Activated T-helper 1 cell treated with anti-CD3 and anti-CD28 coated beads, Interleukin-12 subunit alpha, Interleukin-12 subunit beta, Interleukin-2, Interleukin-4 antibody, amounts not matched to agents 30 ng/mL and 10 ng/mL and 1 ng/mL, durations not matched to agents 14 hours and 24 hours and 36 hours (primary cell): ENCODE measurements at regions not wholly inside any gene's neighbourhood (a gene's known extent, or its start where the extent isn't known, plus 50 kb on each side); places are given as distances from the start of the nearest gene placed in this dataset.

ENCODE experiments used
- DNase-seq: peaks from one replicate; pipeline ENCODE4 v3.0.0; 2021; ENCODE audit warnings: low spot score
- H3K27ac Mint-ChIP-seq: one replicate; pipeline ENCODE4 v1.8.0; 2021; ENCODE audit warnings: mild to moderate bottlenecking, mixed read lengths
- H3K27me3 Mint-ChIP-seq: one replicate; pipeline ENCODE4 v1.8.0; 2022; ENCODE audit warnings: mild to moderate bottlenecking, moderate library complexity, mixed read lengths; ENCODE audit not compliant: insufficient read depth
- H3K36me3 Mint-ChIP-seq: one replicate; pipeline ENCODE4 v1.8.0; 2021; ENCODE audit warnings: low read depth, mixed read lengths
- H3K4me1 Mint-ChIP-seq: one replicate; pipeline ENCODE4 v1.8.0; 2021; ENCODE audit warnings: low read depth, mixed read lengths
- H3K4me3 Mint-ChIP-seq: one replicate; pipeline ENCODE4 v1.8.0; 2021; ENCODE audit warnings: mild to moderate bottlenecking, moderate library complexity, mixed read lengths
- H3K9me3 Mint-ChIP-seq: one replicate; pipeline ENCODE4 v1.8.0; 2021; ENCODE audit warnings: mixed read lengths
- intact Hi-C: fragments of 100-400 bp; cut with micrococcal nuclease; formaldehyde crosslinking; loops from one replicate; pipeline ENCODE4 v1.15.1; 2024

DNA sequence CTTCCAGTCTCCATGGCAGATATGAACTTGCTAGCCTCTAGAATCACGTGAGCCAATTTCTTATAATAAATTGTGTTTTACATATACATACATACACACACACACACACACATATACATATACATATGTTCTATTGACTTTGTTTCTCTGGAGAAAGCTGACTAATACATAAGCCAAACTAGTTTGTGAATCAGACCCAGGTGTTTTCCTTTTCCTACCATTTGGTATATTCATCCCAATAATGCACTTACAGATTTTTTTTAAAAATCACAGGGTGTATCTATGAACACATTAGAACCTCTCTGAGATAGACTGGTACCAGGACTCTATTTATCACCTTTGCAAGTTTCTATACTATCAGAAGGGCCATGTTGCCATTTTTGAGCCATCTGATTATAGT lies 122.9 kb upstream of the KCNH8 start:
- no peak overlapping the region for H3K27ac Mint-ChIP-seq
- intact Hi-C loops = no loop called here

DNA sequence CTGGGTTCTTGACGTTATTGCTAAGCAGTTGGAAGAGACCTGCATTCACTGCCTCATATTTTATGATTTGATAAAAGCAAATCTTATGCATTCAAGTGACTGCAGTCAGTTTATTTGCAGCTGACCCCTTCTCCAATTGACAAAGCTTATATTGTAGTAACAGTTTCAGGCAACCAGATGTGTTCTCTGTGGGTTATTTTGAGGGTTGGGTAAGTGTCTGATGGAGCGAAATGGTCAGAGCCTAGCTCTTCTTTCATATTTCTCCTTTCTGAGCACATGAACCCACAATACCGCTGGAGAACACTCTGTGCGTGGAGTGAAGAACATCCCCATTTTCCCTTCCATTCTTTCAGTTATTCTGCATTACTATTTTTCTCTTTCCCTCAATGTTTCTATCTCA lies 125.8 kb upstream of the KCNH8 start:
- no peaks in the 10 kb centered on the region for H3K27me3 Mint-ChIP-seq
- H3K36me3 Mint-ChIP-seq = no peaks in the 10 kb centered on the region

More for the DNA sequence above, 122.9 kb upstream of the KCNH8 start:
- H3K4me1 Mint-ChIP-seq = no peaks in the 10 kb centered on the region
- H3K27me3 Mint-ChIP-seq = no peaks in the 10 kb centered on the region
- no peak overlapping the region for H3K4me3 Mint-ChIP-seq
- no peaks in the 10 kb centered on the region for H3K9me3 Mint-ChIP-seq
- DNase-seq = no peak
- no peaks in the 10 kb centered on the region for H3K36me3 Mint-ChIP-seq

DNA sequence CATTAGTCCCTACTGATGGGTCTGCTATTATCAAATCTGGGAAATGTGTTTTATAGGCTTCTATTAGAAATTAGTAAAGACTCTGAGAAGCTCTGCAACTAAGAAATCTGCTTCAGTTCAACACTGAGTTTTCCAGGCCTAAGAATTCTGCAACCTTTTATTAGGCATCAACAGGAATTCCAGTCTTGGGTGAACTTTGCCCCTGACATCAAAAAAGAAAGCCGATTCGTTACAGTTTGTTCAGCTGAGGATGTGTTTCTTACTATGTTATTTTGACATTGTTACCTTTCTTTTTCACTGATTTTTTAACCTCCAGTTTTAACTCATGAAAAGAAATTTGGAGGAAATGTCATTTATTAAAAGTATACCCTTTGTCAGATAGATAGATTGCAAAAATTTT lies 131.5 kb upstream of the KCNH8 start:
- Mint-ChIP-seq H3K4me1 (no peaks in the 10 kb centered on the region), H3K27ac (no peak overlapping the region), H3K9me3 (no peaks in the 10 kb centered on the region), H3K27me3 (no peaks in the 10 kb centered on the region), H3K4me3 (no peak overlapping the region), H3K36me3 (no peaks in the 10 kb centered on the region)
- intact Hi-C loops = no loop called here
- DNase-seq = no peak

More for the DNA sequence above, 125.8 kb upstream of the KCNH8 start:
- DNase-seq = no peak
- intact Hi-C loops = no loop called here
- H3K4me1 Mint-ChIP-seq = no peaks in the 10 kb centered on the region
- H3K27ac Mint-ChIP-seq = no peak overlapping the region
- H3K4me3 Mint-ChIP-seq = no peak overlapping the region
- no peaks in the 10 kb centered on the region for H3K9me3 Mint-ChIP-seq

DNA sequence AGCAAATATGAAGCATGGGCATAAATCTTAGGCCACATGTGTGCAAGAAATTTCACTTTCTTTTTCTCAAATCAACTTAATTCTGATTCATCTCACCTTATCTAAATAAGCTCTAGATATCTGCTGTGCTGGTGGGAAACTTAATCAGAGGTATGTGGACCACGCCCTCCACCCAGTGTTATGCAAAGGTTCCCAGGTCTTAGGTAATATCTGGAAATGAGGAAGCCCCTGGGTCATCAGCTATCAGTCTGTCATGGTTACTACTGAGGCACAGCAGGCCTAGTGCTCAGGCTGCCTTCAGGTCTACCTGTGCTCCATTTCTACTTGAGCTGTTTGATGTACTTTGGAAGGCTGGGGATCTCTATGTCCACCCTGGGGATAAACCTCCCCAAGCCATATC lies 134.4 kb upstream of the KCNH8 start:
- no peaks in the 10 kb centered on the region for H3K4me1 Mint-ChIP-seq
- no peak overlapping the region for H3K27ac Mint-ChIP-seq
- H3K9me3 Mint-ChIP-seq = no peaks in the 10 kb centered on the region
- H3K4me3 Mint-ChIP-seq = no peak overlapping the region
- no peaks in the 10 kb centered on the region for H3K36me3 Mint-ChIP-seq
- intact Hi-C loops = no loop called here
- DNase-seq = no peak
- no peaks in the 10 kb centered on the region for H3K27me3 Mint-ChIP-seq

DNA sequence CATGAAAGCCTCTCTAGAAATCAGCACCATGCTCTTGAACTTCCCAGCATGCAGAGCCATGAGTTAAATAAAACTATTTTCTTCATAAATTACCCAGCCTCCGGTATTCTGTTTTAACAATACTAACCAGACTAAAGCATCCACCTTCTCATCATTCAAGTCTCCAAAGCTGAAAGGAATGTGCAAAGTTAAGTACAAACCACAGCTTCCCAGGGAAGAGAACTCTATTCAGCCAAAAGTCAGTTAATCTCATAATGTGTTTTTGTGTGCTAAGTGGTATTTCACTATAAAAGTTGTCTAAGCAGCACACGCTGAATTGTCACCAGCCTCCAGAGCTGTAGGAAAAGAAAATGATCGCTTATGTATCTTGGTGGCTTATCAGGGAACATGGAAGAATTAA lies 135.5 kb upstream of the KCNH8 start:
- Mint-ChIP-seq H3K9me3 (no peaks in the 10 kb centered on the region), H3K27me3 (no peaks in the 10 kb centered on the region), H3K27ac (no peak overlapping the region), H3K36me3 (no peaks in the 10 kb centered on the region), H3K4me1 (no peaks in the 10 kb centered on the region), H3K4me3 (no peak overlapping the region)
- no peak for DNase-seq
- intact Hi-C loops = no loop called here

DNA sequence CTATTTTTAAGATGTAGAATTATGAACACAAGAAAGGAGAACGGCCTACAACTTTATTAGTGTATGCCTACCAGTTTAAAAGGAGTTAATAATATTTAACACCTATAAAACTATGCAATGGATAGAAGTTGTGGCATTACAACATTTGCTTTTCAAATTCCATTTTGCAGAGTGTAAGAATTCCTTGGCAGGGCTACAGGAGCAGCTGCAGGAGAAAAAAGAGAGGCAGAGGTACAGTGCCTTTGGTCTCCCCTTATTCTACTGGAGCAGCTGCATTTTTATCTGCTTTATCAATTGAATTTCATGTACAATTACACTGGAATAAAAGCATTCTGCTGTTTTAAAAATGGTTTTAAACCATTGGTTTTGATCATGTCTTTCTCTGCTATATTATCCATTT lies 145.7 kb upstream of the KCNH8 start:
- no peaks in the 10 kb centered on the region for H3K4me1 Mint-ChIP-seq
- no peak overlapping the region for H3K4me3 Mint-ChIP-seq
- no peak overlapping the region for H3K27ac Mint-ChIP-seq
- H3K36me3 Mint-ChIP-seq = no peaks in the 10 kb centered on the region
- no peaks in the 10 kb centered on the region for H3K9me3 Mint-ChIP-seq
- intact Hi-C loops = no loop called here
- H3K27me3 Mint-ChIP-seq = no peaks in the 10 kb centered on the region
- no peak for DNase-seq

DNA sequence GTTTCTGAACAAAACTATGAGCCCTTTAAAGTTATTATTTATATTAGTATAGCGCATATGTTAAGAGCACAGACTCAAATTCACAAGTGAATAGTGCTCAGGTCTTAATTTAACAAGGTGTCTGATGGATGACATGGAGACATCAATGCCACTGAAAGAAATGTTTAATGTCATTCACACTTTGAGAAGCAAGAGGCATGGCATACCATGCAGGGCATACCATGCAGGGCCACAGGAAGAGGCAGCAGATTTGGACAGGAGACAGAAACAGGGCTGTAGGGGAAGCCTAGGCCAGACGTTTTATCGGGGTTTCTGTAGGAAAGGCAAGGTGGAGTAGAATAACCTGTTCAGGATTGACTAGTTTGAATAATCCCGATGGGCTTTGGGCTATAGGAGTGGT lies 150.2 kb upstream of the KCNH8 start:
- H3K4me1 Mint-ChIP-seq = no peaks in the 10 kb centered on the region
- no peaks in the 10 kb centered on the region for H3K36me3 Mint-ChIP-seq
- DNase-seq = no peak
- H3K27me3 Mint-ChIP-seq = peaks cover 2% of the 10 kb centered on the region
- intact Hi-C loops = no loop called here
- no peak overlapping the region for H3K27ac Mint-ChIP-seq
- no peak overlapping the region for H3K4me3 Mint-ChIP-seq
- H3K9me3 Mint-ChIP-seq = no peaks in the 10 kb centered on the region

DNA sequence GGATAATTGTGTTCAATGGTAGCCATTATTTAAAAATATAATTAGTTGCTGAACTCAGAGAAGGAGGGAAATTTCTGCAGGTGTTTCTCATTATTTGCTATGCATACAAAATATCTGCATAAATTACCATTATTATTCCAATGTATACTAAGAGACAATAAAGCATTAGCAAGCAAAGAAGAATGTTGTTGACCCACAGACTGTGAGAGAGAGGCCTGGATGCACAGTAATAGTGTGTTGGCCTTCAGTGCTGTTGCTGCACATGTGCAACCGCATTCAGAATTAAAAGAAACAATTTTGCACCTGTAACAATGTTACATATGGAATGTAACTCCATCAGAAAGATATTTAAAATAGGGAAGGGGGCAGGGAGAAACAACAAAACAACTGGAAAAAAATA lies 155.6 kb upstream of the KCNH8 start:
- intact Hi-C loops = no loop called here
- peaks cover 24% of the 10 kb centered on the region for H3K4me1 Mint-ChIP-seq
- H3K27me3 Mint-ChIP-seq = peaks cover 14% of the 10 kb centered on the region
- no peaks in the 10 kb centered on the region for H3K9me3 Mint-ChIP-seq
- H3K27ac Mint-ChIP-seq = no peak overlapping the region
- H3K36me3 Mint-ChIP-seq = no peaks in the 10 kb centered on the region
- no peak for DNase-seq
- H3K4me3 Mint-ChIP-seq = no peak overlapping the region

DNA sequence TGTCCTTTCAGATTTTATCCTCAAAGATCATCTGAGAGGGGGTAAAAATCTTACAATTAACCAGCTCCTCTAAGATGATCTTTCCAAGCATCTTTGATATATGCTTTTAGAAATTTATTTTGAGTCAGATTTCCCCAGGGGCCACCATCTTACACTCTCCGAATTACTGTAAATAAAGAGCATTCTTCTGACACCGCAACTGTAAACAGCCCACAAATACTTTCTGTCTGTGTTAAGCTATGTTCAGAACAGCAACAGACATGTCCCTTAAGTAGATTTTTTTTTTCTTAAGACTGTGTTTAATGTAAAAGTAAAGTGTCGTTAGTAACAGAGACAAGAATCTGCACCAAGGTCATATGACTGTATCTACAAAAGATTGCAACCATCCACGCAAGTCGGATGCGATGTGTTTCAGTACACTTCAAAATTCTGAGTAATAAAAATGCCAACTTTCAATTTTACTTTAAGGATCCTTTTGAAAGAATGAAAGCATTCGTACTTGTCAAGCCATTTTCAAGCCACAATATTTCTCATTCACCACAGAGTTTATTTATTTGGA lies 159.0 kb upstream of the KCNH8 start:
- peaks cover 25% of the 10 kb centered on the region for H3K4me1 Mint-ChIP-seq
- H3K4me3 Mint-ChIP-seq = peak overlapping the region; percentile 85
- DNase-seq = no peak
- peaks cover 12% of the 10 kb centered on the region for H3K27me3 Mint-ChIP-seq
- H3K36me3 Mint-ChIP-seq = no peaks in the 10 kb centered on the region
- H3K27ac Mint-ChIP-seq = peak overlapping the region; percentile 67
- intact Hi-C loops = loop anchor here (1.0 to 10.0 kb wide), 11 partner anchors 119 to 1345 kb away; partner anchors contain the start of gene TBC1D5
- H3K9me3 Mint-ChIP-seq = no peaks in the 10 kb centered on the region

DNA sequence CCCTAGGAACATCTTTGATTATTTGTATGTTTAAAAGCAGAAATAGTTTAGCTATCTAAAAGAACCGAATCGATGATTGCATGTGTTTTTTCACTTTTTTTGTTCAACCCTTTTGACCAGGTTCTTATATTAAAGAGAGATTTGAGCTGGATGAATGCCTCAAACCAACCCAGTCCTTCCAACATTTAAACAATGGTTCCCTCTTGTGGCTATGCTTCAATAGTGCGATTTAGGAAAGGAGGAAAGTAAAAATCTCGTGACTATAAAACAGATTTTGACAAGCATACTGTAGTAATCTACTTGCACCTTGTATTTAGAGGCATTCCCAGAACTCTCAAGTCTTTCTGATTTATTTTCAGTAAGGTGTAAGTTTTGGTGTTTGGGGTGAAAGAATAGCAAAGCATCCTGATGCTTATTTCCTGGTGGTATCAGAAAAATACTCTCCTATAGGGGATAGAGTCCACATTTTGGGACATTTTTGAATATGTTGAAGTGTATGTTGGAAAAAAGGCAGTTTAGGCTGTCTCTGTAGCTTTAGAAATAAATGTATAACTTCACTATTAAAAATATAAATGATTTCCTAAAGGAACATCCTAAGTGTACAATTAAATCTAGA lies 159.6 kb upstream of the KCNH8 start:
- Mint-ChIP-seq H3K27ac (peak overlapping the region; percentile 46), H3K9me3 (no peaks in the 10 kb centered on the region), H3K4me1 (peaks cover 25% of the 10 kb centered on the region), H3K4me3 (peak overlapping the region; percentile 85), H3K27me3 (peaks cover 12% of the 10 kb centered on the region), H3K36me3 (no peaks in the 10 kb centered on the region)
- intact Hi-C loops = loop anchor here (1.0 to 10.0 kb wide), 15 partner anchors 118 to 1557 kb away; partner anchors contain the start of gene TBC1D5
- DNase-seq = no peak

DNA sequence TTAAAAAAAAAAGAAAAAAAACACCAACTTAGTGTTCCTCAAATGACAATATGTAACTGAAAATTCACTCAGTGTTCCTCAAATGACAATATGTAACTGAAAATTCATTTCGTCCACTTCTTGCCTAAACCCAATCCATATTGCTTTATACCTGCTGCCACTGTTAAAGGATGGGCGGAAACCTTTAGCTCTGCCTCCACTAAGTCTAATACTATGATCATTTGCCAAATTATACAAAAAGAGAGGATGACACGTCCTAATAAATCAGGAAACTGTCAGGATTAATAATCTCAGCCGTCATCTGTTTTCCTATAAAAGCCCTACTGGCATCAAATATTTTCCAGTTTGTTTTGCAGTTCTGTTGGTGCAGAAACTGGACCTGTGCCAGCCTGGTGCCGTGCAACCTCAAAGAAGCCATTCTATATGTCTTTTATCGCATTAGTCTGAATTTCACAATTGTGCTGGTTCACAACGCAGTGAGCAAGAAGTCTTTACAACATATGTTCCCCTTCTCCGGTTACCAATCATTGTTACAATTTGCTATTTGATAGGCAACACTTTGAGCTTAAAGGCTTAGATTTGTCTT lies 160.4 kb upstream of the KCNH8 start:
- H3K9me3 Mint-ChIP-seq = no peaks in the 10 kb centered on the region
- H3K27me3 Mint-ChIP-seq = peaks cover 12% of the 10 kb centered on the region
- no peaks in the 10 kb centered on the region for H3K36me3 Mint-ChIP-seq
- DNase-seq = no peak
- no peak overlapping the region for H3K4me3 Mint-ChIP-seq
- peaks cover 25% of the 10 kb centered on the region for H3K4me1 Mint-ChIP-seq
- no peak overlapping the region for H3K27ac Mint-ChIP-seq
- intact Hi-C loops = loop anchor here (1.0 to 10.0 kb wide), 13 partner anchors 141 to 1557 kb away; partner anchors contain the start of gene TBC1D5

DNA sequence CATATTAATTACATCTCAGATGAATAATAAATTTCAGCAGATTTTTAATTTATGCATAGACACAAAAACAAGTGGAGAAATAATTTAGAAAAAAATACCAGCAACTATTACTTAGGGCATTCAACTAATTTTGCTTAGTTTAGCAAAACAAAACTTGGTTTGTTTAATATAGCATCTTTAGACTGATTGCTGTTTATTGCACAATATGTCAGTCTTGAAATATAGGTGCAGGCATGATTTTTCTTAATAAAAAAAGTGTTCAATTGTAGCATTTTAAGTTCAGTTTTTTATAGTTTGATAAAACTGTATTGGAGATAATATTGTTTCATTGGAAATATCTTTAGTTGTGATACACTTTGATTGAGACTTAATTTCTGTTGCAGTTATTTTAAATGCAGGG lies 161.2 kb upstream of the KCNH8 start:
- Mint-ChIP-seq H3K27ac (no peak overlapping the region), H3K27me3 (peaks cover 12% of the 10 kb centered on the region), H3K36me3 (no peaks in the 10 kb centered on the region), H3K4me1 (peaks cover 25% of the 10 kb centered on the region), H3K4me3 (no peak overlapping the region), H3K9me3 (no peaks in the 10 kb centered on the region)
- DNase-seq = no peak
- intact Hi-C loops = loop anchor here (5.0 to 10.0 kb wide), 6 partner anchors 340 to 1342 kb away; partner anchors contain the start of gene TBC1D5

DNA sequence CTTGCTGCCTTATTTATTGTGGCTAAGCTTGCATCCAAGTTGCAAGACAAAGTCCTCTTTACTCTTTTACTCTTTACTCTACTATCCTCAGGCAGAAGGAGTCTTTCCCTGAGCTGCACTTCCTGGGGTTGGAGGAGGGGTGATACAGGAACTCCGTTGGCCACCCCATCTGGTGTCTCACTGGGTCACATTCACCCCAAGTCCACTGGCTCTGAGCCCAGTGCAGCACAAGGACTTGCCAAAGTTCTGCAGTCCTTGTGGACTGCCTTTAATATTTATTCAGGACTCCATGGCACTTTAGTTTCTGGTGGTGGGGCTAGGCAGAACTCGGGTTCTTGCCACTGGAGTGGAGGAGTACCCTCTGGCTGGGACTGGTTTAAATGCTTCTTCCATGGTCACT lies 165.4 kb upstream of the KCNH8 start:
- intact Hi-C loops = loop anchor here (10.0 kb wide), 1 partner anchor 1338 kb away; no protein-coding TSS in a partner anchor
- Mint-ChIP-seq H3K4me3 (no peak overlapping the region), H3K9me3 (no peaks in the 10 kb centered on the region), H3K27me3 (no peaks in the 10 kb centered on the region), H3K36me3 (no peaks in the 10 kb centered on the region), H3K27ac (no peak overlapping the region), H3K4me1 (peaks cover 2% of the 10 kb centered on the region)
- no peak for DNase-seq
